ENCODE measurements at regions not wholly inside any gene's neighbourhood (a gene's known extent, or its start where the extent isn't known, plus 50 kb on each side); places are given as distances from the start of the nearest gene placed in this dataset.

- TF ChIP-seq CTCF (conservative IDR thresholded peaks at IDR 0.05 in 1 of 2, IDR thresholded peaks at IDR 0.05 in 1 of 2; ENCODE audit: low read depth in 1 of 2, low read length in 2 of 2) (no peak), EZH2 (IDR thresholded peaks at IDR 0.05; ENCODE audit: low read length, missing control alignments) (no peak)
Measured at GRCh38 chr12:105423237-105423636, 92.7 kb downstream of the C12orf75 start.

All from fibroblast of lung (primary cell).